AG04450 (cell line): ENCODE measurements at regions not wholly inside any gene's neighbourhood (a gene's known extent, or its start where the extent isn't known, plus 50 kb on each side); places are given as distances from the start of the nearest gene placed in this dataset.

ENCODE experiments used
- CTCF ChIA-PET: fragments of 300-600, 350-600 bp; formaldehyde crosslinking; extraction: SDS; loops from one replicate; lab custom pipeline; 2022; ENCODE audit warnings: antibody characterized with exemption, inconsistent platforms; lab: Charles Lee
- POLR2A ChIA-PET: fragments of 350-600 bp; formaldehyde crosslinking; extraction: SDS; loops from one replicate; lab custom pipeline; 2021; ENCODE audit warnings: antibody characterized with exemption, inconsistent platforms; lab: Yijun Ruan, JAX
- DNase-seq: peaks from one replicate; pipeline ENCODE4 v3.0.0-alpha.2; 2011; ENCODE audit warnings: low read depth, low spot score
- H3K27ac ChIP-seq: one replicate; pipeline ENCODE4 v1.5.1; 2012; ENCODE audit warnings: low read depth, low read length, control low read depth
- H3K27me3 ChIP-seq: one replicate; pipeline ENCODE4 v1.6.0; 2012; ENCODE audit warnings: low read length; ENCODE audit not compliant: control insufficient read depth, insufficient read depth
- H3K4me3 ChIP-seq: 2 replicates; pipeline ENCODE4 v1.5.1; 2011; ENCODE audit warnings: mild to moderate bottlenecking, low read depth, low read length, control low read depth
- H3K9me3 ChIP-seq: 2 replicates; pipeline ENCODE4 v1.5.1; 2012; ENCODE audit warnings: low read length; ENCODE audit not compliant: control insufficient read depth, insufficient read depth
- TF ChIP-seq, protein P1 (sequence below): IDR thresholded peaks from 2 replicates; pipeline ENCODE4 v1.5.1; 2011; ENCODE audit warnings: low read depth, low read length, control low read depth, inconsistent platforms

GRCh38 chrX:113594123-113594841, 753.7 kb upstream of the AMOT start:
- TF ChIP-seq, protein P1, sequence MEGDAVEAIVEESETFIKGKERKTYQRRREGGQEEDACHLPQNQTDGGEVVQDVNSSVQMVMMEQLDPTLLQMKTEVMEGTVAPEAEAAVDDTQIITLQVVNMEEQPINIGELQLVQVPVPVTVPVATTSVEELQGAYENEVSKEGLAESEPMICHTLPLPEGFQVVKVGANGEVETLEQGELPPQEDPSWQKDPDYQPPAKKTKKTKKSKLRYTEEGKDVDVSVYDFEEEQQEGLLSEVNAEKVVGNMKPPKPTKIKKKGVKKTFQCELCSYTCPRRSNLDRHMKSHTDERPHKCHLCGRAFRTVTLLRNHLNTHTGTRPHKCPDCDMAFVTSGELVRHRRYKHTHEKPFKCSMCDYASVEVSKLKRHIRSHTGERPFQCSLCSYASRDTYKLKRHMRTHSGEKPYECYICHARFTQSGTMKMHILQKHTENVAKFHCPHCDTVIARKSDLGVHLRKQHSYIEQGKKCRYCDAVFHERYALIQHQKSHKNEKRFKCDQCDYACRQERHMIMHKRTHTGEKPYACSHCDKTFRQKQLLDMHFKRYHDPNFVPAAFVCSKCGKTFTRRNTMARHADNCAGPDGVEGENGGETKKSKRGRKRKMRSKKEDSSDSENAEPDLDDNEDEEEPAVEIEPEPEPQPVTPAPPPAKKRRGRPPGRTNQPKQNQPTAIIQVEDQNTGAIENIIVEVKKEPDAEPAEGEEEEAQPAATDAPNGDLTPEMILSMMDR = no peak
- Histone ChIP-seq H3K27ac (no peak overlapping the region), H3K9me3 (no peaks in the 10 kb centered on the region), H3K4me3 (no peak overlapping the region), H3K27me3 (no peaks in the 10 kb centered on the region)
- DNase-seq = no peak
- ChIA-PET CTCF (no interaction called here), POLR2A (no interaction called here)

- H3K4me3 ChIP-seq = no peak overlapping the region
- H3K9me3 ChIP-seq = no peaks in the 10 kb centered on the region
- ChIA-PET POLR2A (no interaction called here), CTCF (no interaction called here)
- H3K27me3 ChIP-seq = no peaks in the 10 kb centered on the region
- DNase-seq = no peak
- H3K27ac ChIP-seq = no peak overlapping the region
- TF ChIP-seq, protein P1 = no peak
Measured at GRCh38 chrX:113586281-113586898, 745.8 kb upstream of the AMOT start.

GRCh38 chrX:113580486-113580885, 739.9 kb upstream of the AMOT start:
- POLR2A ChIA-PET = no interaction called here

DNA sequence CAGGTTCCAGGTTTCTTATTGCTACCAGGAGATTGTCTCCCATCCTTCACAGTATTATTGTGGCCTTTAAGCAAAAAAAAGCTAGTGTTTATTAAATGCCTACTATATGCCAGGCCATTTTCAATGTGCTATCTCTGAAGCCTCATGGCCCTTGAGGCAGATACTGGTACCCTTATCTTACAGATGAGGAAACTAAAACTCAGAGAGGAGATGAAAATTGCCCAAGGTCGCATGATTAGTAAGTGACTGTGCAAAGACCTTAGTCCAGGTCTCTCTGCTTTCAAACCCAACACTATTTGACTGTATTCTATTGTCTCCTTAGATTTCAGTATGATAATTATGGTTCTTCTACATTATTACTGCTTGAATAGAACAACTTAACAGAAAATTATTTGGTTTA, 717.9 kb upstream of the AMOT start:
- Histone ChIP-seq H3K9me3 (peaks cover 5% of the 10 kb centered on the region), H3K27ac (no peak overlapping the region), H3K27me3 (no peaks in the 10 kb centered on the region), H3K4me3 (no peak overlapping the region)
- ChIA-PET POLR2A (no interaction called here), CTCF (no interaction called here)
- TF ChIP-seq, protein P1 = no peak
- DNase-seq = no peak

More at GRCh38 chrX:113580486-113580885, 739.9 kb upstream of the AMOT start:
- DNase-seq = no peak
- H3K4me3 ChIP-seq = no peak overlapping the region
- no peaks in the 10 kb centered on the region for H3K27me3 ChIP-seq
- TF ChIP-seq, protein P1 = no peak
- CTCF ChIA-PET = no interaction called here
- no peak overlapping the region for H3K27ac ChIP-seq
- no peaks in the 10 kb centered on the region for H3K9me3 ChIP-seq

- Histone ChIP-seq H3K9me3 (peaks cover 8% of the 10 kb centered on the region), H3K27me3 (no peaks in the 10 kb centered on the region), H3K27ac (no peak overlapping the region), H3K4me3 (no peak overlapping the region)
- ChIA-PET POLR2A (no interaction called here), CTCF (no interaction called here)
- TF ChIP-seq, protein P1 = no peak
- no peak for DNase-seq
Measured at GRCh38 chrX:113551919-113552318, 711.3 kb upstream of the AMOT start.
